Tibial nerve (tissue), 4 donors: ENCODE measurements at regions not wholly inside any gene's neighbourhood (a gene's known extent, or its start where the extent isn't known, plus 50 kb on each side); places are given as distances from the start of the nearest gene placed in this dataset.

Experiments used
- DNase-seq, 2 donors: peaks; one replicate each; pipeline ENCODE4 v3.0.0-alpha.2; 2019; ENCODE audit warnings: low spot score in 2 of 2
- H3K27ac ChIP-seq, 4 donors: fragments of 200-600 bp; sonication (generic) in 3 of 4; one replicate each; pipeline ENCODE4 v1.5.1; 2017 to 2019; ENCODE audit warnings: mild to moderate bottlenecking in 1 of 4
- H3K27me3 ChIP-seq, 2 donors: fragments of 200-600 bp; sonication (generic) in 1 of 2; one replicate each; pipeline versions ENCODE4 v1.5.1 to v1.6.0; 2017 to 2019
- H3K36me3 ChIP-seq, 3 donors: fragments of 200-600 bp; sonication (generic); one replicate each; pipeline ENCODE4 v1.5.1; 2018 to 2019
- H3K4me1 ChIP-seq, 4 donors: fragments of 200-600 bp; sonication (generic) in 3 of 4; one replicate each; pipeline ENCODE4 v1.5.1; 2017 to 2019
- H3K4me3 ChIP-seq, 4 donors: fragments of 200-600 bp; sonication (generic) in 3 of 4; one replicate each; pipeline ENCODE4 v1.5.1; 2017 to 2019; ENCODE audit warnings: mild to moderate bottlenecking in 1 of 4, moderate library complexity in 1 of 4
- H3K9me3 ChIP-seq, 4 donors: fragments of 200-600 bp; sonication (generic) in 3 of 4; one replicate each; pipeline ENCODE4 v1.5.1; 2017 to 2019
- EP300 ChIP-seq, 2 donors: sonication (generic); formaldehyde crosslinking; IDR thresholded peaks; one replicate each; pipeline ENCODE4 v1.6.1; 2017; ENCODE audit warnings: antibody characterized with exemption in 2 of 2, mild to moderate bottlenecking in 1 of 2
- POLR2A ChIP-seq, 2 donors: fragments of 450-650 bp; IDR thresholded peaks; one replicate each; pipeline ENCODE4 v1.6.1; 2017; ENCODE audit warnings: antibody characterized with exemption in 2 of 2, mild to moderate bottlenecking in 2 of 2, moderate library complexity in 2 of 2
- WGBS, 2 donors: methylation state at CpG; one replicate each; pipeline ENCODE4 v1.1.5; 2018; 5-methylcytosine and 5-hydroxymethylcytosine counted together
- TF ChIP-seq, protein P1 (sequence below), 5 experiments: fragments of 200-600 bp in 3 of 5; fragments of 450-650 bp in 2 of 5; sonication (generic) in 3 of 5; IDR thresholded peaks; one replicate each; pipeline ENCODE4 v1.5.1; 2016 to 2019; ENCODE audit warnings: antibody characterized with exemption in 5 of 5, mild to moderate bottlenecking in 3 of 5, moderate library complexity in 2 of 5

DNA sequence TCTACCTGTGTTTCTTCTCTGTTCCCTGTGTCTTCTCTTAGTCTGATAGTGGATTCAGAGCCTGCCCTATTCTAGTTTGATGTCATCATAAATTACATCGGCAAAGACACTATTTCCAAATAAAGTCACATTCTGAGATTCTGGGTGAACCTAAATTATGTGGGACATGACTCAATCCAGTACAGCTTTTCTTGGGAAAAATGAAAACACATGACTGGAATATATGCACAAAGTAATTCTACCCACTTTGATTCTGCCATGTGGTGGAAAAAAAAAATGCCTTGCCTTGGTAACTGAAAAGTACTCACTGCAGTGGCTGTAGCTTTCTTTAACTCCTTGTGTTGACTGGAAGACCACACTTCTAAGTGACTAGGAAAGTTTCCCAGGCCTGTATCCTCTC, 73.7 kb downstream of the LRATD1 start:
- DNase-seq, result no peak
- Histone ChIP-seq H3K36me3 (no peaks in the 10 kb centered on the region), H3K27ac (no peak overlapping the region), H3K4me3 (no peak overlapping the region), H3K9me3 (no peaks in the 10 kb centered on the region), H3K4me1 (no peaks in the 10 kb centered on the region), H3K27me3 (no peaks in the 10 kb centered on the region)
- WGBS, 2 donors, result 92 to 93% methylated on average over 1 of the region's 1 CpG
- TF ChIP-seq POLR2A (IDR thresholded peaks at IDR 0.05) (no peak), EP300 (IDR thresholded peaks at IDR 0.05) (no peak)

DNA sequence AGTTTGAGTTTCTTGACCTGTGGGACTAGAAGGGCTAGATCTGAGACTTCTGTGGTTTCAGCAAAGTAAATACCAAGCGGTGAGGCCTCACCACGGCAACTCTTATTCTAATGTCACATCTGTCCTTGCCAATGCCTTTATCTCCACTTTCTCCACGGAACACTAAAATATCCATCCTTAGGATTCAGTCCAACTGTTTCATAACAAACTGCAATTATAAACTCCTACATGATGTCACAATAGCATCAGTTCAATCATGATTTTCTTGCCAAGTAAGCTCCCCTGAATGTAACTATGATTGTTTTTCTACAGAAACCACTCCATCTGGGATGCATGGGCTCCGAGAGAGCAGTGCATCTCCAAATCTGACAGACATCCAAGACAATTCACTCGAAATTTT, 79.6 kb downstream of the LRATD1 start:
- Histone ChIP-seq H3K4me1 (no peaks in the 10 kb centered on the region), H3K4me3 (no peak overlapping the region), H3K9me3 (no peaks in the 10 kb centered on the region), H3K36me3 (no peaks in the 10 kb centered on the region), H3K27ac (no peak overlapping the region), H3K27me3 (no peaks in the 10 kb centered on the region)
- TF ChIP-seq, protein P1, sequence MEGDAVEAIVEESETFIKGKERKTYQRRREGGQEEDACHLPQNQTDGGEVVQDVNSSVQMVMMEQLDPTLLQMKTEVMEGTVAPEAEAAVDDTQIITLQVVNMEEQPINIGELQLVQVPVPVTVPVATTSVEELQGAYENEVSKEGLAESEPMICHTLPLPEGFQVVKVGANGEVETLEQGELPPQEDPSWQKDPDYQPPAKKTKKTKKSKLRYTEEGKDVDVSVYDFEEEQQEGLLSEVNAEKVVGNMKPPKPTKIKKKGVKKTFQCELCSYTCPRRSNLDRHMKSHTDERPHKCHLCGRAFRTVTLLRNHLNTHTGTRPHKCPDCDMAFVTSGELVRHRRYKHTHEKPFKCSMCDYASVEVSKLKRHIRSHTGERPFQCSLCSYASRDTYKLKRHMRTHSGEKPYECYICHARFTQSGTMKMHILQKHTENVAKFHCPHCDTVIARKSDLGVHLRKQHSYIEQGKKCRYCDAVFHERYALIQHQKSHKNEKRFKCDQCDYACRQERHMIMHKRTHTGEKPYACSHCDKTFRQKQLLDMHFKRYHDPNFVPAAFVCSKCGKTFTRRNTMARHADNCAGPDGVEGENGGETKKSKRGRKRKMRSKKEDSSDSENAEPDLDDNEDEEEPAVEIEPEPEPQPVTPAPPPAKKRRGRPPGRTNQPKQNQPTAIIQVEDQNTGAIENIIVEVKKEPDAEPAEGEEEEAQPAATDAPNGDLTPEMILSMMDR (IDR thresholded peaks at IDR 0.05), result no peak
- TF ChIP-seq EP300 (IDR thresholded peaks at IDR 0.05) (no peak), POLR2A (IDR thresholded peaks at IDR 0.05) (no peak)
- WGBS, 2 donors, result 45% methylated on average over 5 of the region's 5 CpGs
- no peak for DNase-seq

DNA sequence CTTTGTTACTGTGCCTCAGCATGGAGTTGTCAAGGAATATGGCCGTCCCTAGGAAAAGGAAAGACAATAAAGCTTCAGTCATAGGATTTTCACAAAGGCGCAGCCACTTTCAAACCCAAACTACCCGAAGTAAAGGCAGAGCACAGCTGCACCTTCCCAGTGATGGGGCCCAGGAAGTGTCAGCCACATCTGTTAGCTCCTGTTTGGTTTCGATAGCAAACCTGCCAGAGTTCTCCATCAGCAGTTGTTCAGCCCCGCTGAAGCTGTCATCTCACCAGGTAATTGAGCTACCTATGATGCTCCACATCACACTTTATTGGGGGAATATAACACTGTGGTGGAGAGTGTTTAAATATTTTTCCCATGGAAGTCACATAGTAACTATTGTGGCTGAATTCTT, 80.7 kb downstream of the LRATD1 start:
- Histone ChIP-seq H3K27me3 (no peaks in the 10 kb centered on the region), H3K36me3 (no peaks in the 10 kb centered on the region), H3K9me3 (no peaks in the 10 kb centered on the region), H3K27ac (no peak overlapping the region), H3K4me1 (no peaks in the 10 kb centered on the region), H3K4me3 (no peak overlapping the region)
- no peak for DNase-seq
- no peak for TF ChIP-seq POLR2A (IDR thresholded peaks at IDR 0.05)
- TF ChIP-seq EP300 (IDR thresholded peaks at IDR 0.05), result no peak
- TF ChIP-seq, protein P1 (IDR thresholded peaks at IDR 0.05), result no peak
- WGBS, 2 donors, result 79 to 89% methylated on average over 5 of the region's 5 CpGs

DNA sequence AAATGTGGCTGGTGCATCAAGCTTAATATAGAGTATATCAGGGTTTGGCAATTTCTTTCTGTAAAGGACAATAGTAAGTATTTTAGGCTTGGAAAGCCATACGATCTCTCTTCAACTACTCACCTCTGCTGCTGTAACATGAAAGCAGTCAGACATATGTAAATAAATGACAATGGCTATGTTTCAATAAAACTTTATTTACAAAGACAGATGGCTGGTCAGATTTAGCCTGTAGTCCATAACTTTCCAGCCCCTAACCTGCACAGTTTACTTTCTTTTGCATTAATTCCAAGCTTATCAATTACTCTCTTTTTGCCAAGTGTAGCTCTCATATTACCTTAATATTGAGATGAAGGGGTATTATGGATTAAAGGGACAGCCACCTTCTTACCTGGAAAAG, 83.1 kb downstream of the LRATD1 start:
- H3K27me3 ChIP-seq, result no peaks in the 10 kb centered on the region
- H3K27ac ChIP-seq, result no peak overlapping the region
- no peak for TF ChIP-seq EP300 (IDR thresholded peaks at IDR 0.05)
- no peak for TF ChIP-seq POLR2A (IDR thresholded peaks at IDR 0.05)
- TF ChIP-seq, protein P1 (IDR thresholded peaks at IDR 0.05), result no peak
- 79 to 83% methylated on average over 1 of the region's 1 CpG for WGBS, 2 donors
- no peaks in the 10 kb centered on the region for H3K36me3 ChIP-seq
- no peaks in the 10 kb centered on the region for H3K4me1 ChIP-seq
- H3K9me3 ChIP-seq, result no peaks in the 10 kb centered on the region
- DNase-seq, result no peak
- no peak overlapping the region for H3K4me3 ChIP-seq

DNA sequence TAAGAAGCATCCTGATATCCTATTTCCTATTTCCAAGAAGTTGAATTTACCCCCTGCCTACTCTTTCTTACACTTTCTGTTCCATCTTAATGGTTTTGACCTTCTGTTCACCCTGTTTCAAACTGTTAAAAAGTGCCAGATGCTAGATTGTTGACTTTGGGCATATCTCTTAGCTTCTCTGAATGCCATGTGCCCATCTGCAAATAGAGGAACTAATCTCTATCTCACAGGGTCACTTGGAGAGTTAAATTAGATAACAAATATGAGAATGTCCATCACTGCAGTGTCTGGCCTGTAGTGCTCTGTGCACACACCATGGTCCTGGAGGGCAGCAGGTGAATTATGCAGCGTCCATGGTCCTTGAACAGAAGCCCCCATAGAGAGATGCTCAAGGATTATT, 83.8 kb downstream of the LRATD1 start:
- no peaks in the 10 kb centered on the region for H3K27me3 ChIP-seq
- H3K4me3 ChIP-seq, result no peak overlapping the region
- 25 to 56% methylated on average over 1 of the region's 1 CpG for WGBS, 2 donors
- TF ChIP-seq EP300 (IDR thresholded peaks at IDR 0.05) (no peak), POLR2A (IDR thresholded peaks at IDR 0.05) (no peak)
- TF ChIP-seq, protein P1 (IDR thresholded peaks at IDR 0.05), result no peak
- H3K9me3 ChIP-seq, result no peaks in the 10 kb centered on the region
- no peak for DNase-seq
- H3K36me3 ChIP-seq, result no peaks in the 10 kb centered on the region
- no peaks in the 10 kb centered on the region for H3K4me1 ChIP-seq
- H3K27ac ChIP-seq, result no peak overlapping the region

DNA sequence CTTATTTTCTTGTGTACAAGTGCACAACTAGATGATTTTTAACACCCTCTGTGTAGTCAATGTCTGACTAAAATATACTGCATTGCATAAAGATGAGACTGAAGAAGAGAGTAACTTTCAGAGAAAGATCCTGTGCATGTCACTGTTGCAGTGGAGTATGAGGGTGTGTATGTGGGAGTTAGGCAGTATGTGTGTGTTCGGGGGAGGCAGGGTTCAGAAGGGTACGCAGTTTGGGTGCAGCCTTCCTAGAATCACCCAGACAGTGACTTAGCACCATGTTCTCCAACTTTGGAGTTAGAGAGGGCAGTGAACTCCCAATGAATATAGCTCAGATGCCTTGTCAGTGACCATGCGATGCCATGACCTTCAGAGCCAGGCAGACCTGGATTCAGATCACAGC, 84.6 kb downstream of the LRATD1 start:
- TF ChIP-seq, protein P1 (IDR thresholded peaks at IDR 0.05), result no peak
- TF ChIP-seq EP300 (IDR thresholded peaks at IDR 0.05) (no peak), POLR2A (IDR thresholded peaks at IDR 0.05) (no peak)
- no peak for DNase-seq

More for the DNA sequence above, 84.6 kb downstream of the LRATD1 start:
- H3K4me3 ChIP-seq, result no peak overlapping the region
- no peak overlapping the region for H3K27ac ChIP-seq
- no peaks in the 10 kb centered on the region for H3K27me3 ChIP-seq
- H3K36me3 ChIP-seq, result no peaks in the 10 kb centered on the region
- no peaks in the 10 kb centered on the region for H3K9me3 ChIP-seq
- 88% methylated on average over 3 of the region's 3 CpGs for WGBS, 2 donors
- no peaks in the 10 kb centered on the region for H3K4me1 ChIP-seq
